Tibial nerve (tissue), 4 donors: ENCODE measurements at regions not wholly inside any gene's neighbourhood (a gene's known extent, or its start where the extent isn't known, plus 50 kb on each side); places are given as distances from the start of the nearest gene placed in this dataset.

Experiments
- DNase-seq, 2 donors: peaks; one replicate each; pipeline ENCODE4 v3.0.0-alpha.2; 2019; ENCODE audit warnings: low spot score in 2 of 2
- H3K27ac ChIP-seq, 4 donors: fragments of 200-600 bp; sonication (generic) in 3 of 4; one replicate each; pipeline ENCODE4 v1.5.1; 2017 to 2019; ENCODE audit warnings: mild to moderate bottlenecking in 1 of 4
- H3K27me3 ChIP-seq, 2 donors: fragments of 200-600 bp; sonication (generic) in 1 of 2; one replicate each; pipeline versions ENCODE4 v1.5.1 to v1.6.0; 2017 to 2019
- H3K36me3 ChIP-seq, 3 donors: fragments of 200-600 bp; sonication (generic); one replicate each; pipeline ENCODE4 v1.5.1; 2018 to 2019
- H3K4me1 ChIP-seq, 4 donors: fragments of 200-600 bp; sonication (generic) in 3 of 4; one replicate each; pipeline ENCODE4 v1.5.1; 2017 to 2019
- H3K4me3 ChIP-seq, 4 donors: fragments of 200-600 bp; sonication (generic) in 3 of 4; one replicate each; pipeline ENCODE4 v1.5.1; 2017 to 2019; ENCODE audit warnings: mild to moderate bottlenecking in 1 of 4, moderate library complexity in 1 of 4
- H3K9me3 ChIP-seq, 4 donors: fragments of 200-600 bp; sonication (generic) in 3 of 4; one replicate each; pipeline ENCODE4 v1.5.1; 2017 to 2019
- EP300 ChIP-seq, 2 donors: sonication (generic); formaldehyde crosslinking; IDR thresholded peaks; one replicate each; pipeline ENCODE4 v1.6.1; 2017; ENCODE audit warnings: antibody characterized with exemption in 2 of 2, mild to moderate bottlenecking in 1 of 2
- POLR2A ChIP-seq, 2 donors: fragments of 450-650 bp; IDR thresholded peaks; one replicate each; pipeline ENCODE4 v1.6.1; 2017; ENCODE audit warnings: antibody characterized with exemption in 2 of 2, mild to moderate bottlenecking in 2 of 2, moderate library complexity in 2 of 2
- WGBS, 2 donors: methylation state at CpG; one replicate each; pipeline ENCODE4 v1.1.5; 2018; 5-methylcytosine and 5-hydroxymethylcytosine counted together
- TF ChIP-seq, protein P1 (sequence below), 5 experiments: fragments of 200-600 bp in 3 of 5; fragments of 450-650 bp in 2 of 5; sonication (generic) in 3 of 5; IDR thresholded peaks; one replicate each; pipeline ENCODE4 v1.5.1; 2016 to 2019; ENCODE audit warnings: antibody characterized with exemption in 5 of 5, mild to moderate bottlenecking in 3 of 5, moderate library complexity in 2 of 5

DNA sequence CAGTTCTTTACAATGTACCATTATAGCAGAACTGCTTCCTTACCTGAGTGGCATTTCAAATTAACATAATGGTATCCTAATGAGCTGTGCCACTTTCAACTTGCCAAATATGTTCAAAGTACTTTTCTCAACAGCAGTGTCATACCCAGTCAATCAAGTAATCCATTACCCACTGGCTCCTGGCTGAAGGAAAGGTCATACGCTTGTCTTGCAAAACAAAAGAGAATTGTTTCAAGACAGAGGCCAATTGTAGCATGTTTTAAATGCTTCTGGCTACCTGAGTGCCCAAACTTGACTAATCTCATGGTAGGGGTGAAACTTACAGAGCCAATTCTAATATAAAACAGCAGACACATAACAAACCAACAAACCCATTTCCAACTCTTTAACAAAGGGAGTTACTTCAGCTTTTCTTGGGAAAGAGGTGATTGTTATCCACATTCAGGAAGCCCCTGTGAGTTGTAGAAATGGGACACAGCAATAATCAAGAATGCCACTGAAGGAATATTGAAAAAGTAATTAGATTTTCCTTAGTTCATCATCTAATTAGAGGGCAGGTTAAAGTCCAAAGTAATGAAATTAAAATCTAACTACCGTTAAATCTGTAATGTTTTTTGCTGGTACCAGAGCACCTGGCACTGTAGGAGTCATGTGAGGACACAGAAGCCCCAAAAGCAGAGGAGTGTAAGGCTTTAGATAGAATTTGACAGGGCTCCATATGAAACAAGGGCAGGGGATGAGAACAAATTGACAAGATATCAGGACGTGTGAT, 241.9 kb downstream of the RWDD3 start:
- Histone ChIP-seq H3K4me3 (no peak overlapping the region), H3K4me1 (no peaks in the 10 kb centered on the region), H3K9me3 (peaks cover 0 to 7% (median 0%) of the 10 kb centered on the region in 4 donors), H3K27ac (no peak overlapping the region), H3K27me3 (no peaks in the 10 kb centered on the region), H3K36me3 (no peaks in the 10 kb centered on the region)
- 82 to 86% methylated on average over 3 of the region's 3 CpGs for WGBS, 2 donors
- TF ChIP-seq EP300 (IDR thresholded peaks at IDR 0.05) (no peak), POLR2A (IDR thresholded peaks at IDR 0.05) (no peak)
- TF ChIP-seq, protein P1, sequence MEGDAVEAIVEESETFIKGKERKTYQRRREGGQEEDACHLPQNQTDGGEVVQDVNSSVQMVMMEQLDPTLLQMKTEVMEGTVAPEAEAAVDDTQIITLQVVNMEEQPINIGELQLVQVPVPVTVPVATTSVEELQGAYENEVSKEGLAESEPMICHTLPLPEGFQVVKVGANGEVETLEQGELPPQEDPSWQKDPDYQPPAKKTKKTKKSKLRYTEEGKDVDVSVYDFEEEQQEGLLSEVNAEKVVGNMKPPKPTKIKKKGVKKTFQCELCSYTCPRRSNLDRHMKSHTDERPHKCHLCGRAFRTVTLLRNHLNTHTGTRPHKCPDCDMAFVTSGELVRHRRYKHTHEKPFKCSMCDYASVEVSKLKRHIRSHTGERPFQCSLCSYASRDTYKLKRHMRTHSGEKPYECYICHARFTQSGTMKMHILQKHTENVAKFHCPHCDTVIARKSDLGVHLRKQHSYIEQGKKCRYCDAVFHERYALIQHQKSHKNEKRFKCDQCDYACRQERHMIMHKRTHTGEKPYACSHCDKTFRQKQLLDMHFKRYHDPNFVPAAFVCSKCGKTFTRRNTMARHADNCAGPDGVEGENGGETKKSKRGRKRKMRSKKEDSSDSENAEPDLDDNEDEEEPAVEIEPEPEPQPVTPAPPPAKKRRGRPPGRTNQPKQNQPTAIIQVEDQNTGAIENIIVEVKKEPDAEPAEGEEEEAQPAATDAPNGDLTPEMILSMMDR (IDR thresholded peaks at IDR 0.05), result no peak
- DNase-seq, result no peak

DNA sequence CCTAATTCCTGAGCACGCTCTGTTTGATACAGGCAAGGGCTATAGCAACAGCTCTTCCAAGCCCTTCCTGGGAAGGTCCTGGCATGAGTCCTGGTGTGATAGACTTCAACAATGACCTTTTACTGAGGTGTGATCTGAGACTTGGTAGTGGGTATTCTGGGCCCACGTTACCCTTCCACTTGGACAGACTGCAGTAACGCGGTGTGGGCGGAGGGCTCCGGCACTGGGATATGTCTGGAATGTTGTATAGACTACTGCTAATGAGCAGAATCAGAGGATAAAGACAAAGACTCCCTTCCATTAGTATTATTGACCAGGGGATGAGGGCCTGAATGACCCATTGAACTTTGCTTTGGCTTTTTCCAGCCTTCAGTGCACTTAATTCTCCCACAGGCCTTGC, 262.3 kb downstream of the RWDD3 start:
- no peak for DNase-seq
- TF ChIP-seq POLR2A (IDR thresholded peaks at IDR 0.05), result no peak
- TF ChIP-seq EP300 (IDR thresholded peaks at IDR 0.05), result no peak
- TF ChIP-seq, protein P1 (IDR thresholded peaks at IDR 0.05), result no peak
- no peaks in the 10 kb centered on the region for H3K27me3 ChIP-seq
- H3K27ac ChIP-seq, result no peak overlapping the region
- H3K9me3 ChIP-seq, result no peaks in the 10 kb centered on the region
- H3K36me3 ChIP-seq, result no peaks in the 10 kb centered on the region
- H3K4me3 ChIP-seq, result no peak overlapping the region
- WGBS, 2 donors, result 72 to 73% methylated on average over 6 of the region's 6 CpGs
- H3K4me1 ChIP-seq, result no peaks in the 10 kb centered on the region

DNA sequence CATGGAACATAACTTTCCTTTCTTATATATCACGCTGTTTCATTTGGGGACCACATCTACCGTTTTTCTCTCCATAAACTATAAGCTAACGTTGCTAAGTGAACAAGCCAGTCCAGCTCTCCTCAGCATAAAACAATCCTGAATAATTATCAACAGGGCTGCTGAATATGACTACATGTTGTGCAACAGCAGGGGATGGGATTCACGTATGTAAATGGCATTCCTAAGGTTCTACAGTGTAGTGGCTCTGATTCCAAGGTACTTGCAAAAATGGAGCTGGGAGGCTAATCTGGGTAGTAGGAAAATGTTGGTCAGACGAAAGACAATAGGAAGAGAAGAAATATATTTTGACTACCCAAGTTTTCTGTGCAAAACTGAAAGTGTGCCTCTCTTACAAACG, 262.8 kb downstream of the RWDD3 start:
- no peaks in the 10 kb centered on the region for H3K9me3 ChIP-seq
- no peak for DNase-seq
- TF ChIP-seq POLR2A (IDR thresholded peaks at IDR 0.05), result no peak
- TF ChIP-seq, protein P1 (IDR thresholded peaks at IDR 0.05), result no peak
- TF ChIP-seq EP300 (IDR thresholded peaks at IDR 0.05), result no peak
- no peak overlapping the region for H3K27ac ChIP-seq
- H3K27me3 ChIP-seq, result no peaks in the 10 kb centered on the region
- no peaks in the 10 kb centered on the region for H3K36me3 ChIP-seq
- H3K4me1 ChIP-seq, result no peaks in the 10 kb centered on the region
- 78 to 81% methylated on average over 6 of the region's 6 CpGs for WGBS, 2 donors
- no peak overlapping the region for H3K4me3 ChIP-seq

DNA sequence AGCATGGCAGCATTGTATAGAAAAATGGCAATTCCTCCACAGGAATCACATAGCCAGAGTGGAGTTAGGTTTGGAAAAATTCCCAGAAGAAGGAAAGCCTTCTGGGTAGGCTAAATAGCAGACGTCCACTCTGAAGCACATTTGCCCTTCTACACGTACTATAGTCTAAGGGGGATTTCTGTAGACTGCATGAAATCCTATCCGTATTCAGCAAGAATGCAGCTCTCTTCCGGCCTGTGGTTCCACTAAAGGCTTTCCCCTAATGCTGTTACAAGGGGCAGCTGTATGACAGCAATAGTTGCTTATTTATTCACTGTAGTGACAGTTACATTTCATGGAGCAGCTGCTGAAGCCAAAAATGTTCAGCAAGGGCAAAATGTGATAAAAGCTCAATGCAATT, 263.6 kb downstream of the RWDD3 start:
- Histone ChIP-seq H3K27me3 (no peaks in the 10 kb centered on the region), H3K9me3 (no peaks in the 10 kb centered on the region), H3K4me3 (no peak overlapping the region), H3K27ac (no peak overlapping the region), H3K4me1 (no peaks in the 10 kb centered on the region), H3K36me3 (no peaks in the 10 kb centered on the region)
- no peak for DNase-seq
- WGBS, 2 donors, result 76 to 81% methylated on average over 4 of the region's 4 CpGs
- TF ChIP-seq POLR2A (IDR thresholded peaks at IDR 0.05) (no peak), EP300 (IDR thresholded peaks at IDR 0.05) (no peak)
- TF ChIP-seq, protein P1 (IDR thresholded peaks at IDR 0.05), result no peak

DNA sequence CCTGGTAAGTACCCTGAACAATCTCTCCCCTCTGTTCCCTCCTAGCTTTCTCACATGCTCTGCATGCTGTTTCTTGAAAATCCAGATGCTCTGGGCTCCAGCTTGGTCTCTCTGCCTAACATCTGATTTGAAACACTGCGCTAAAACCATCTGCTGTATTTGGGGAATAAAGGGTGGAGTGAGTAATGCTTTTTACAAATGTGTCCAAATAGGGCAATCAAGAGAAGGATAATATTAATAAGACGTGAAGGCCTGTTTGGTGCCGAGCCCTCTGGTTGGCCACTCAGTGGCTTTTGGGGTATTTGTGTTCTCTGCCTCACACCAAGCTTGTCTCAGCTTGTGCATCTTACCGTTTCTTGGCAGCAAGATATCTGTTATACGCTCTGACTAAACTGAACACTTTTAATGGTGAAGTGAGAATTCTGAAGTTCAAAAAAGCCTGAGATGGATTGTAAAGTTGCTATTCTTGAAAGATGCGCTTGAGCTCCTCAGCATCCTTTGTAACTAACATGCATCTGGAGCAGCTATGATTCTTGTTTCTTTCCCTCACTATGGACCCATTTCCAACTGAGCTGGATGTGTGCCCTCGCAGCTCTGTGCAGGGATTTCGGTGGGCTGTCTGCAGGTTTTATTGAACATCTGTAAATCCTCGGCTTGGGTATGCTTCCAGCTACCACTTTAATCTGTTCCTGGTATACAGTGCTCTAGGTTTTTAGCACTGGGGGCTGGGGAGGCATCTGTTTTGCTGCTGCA, 269.4 kb downstream of the RWDD3 start:
- Histone ChIP-seq H3K36me3 (no peaks in the 10 kb centered on the region), H3K9me3 (no peaks in the 10 kb centered on the region), H3K4me1 (no peaks in the 10 kb centered on the region), H3K27me3 (no peaks in the 10 kb centered on the region), H3K27ac (no peak overlapping the region), H3K4me3 (no peak overlapping the region)
- no peak for TF ChIP-seq EP300 (IDR thresholded peaks at IDR 0.05)
- TF ChIP-seq POLR2A (IDR thresholded peaks at IDR 0.05), result no peak
- TF ChIP-seq, protein P1 (IDR thresholded peaks at IDR 0.05), result no peak
- WGBS, 2 donors, result 62 to 65% methylated on average over 9 of the region's 9 CpGs
- DNase-seq, result no peak
